Neural progenitor cell (in vitro differentiated cells): ENCODE measurements at regions not wholly inside any gene's neighbourhood (a gene's known extent, or its start where the extent isn't known, plus 50 kb on each side); places are given as distances from the start of the nearest gene placed in this dataset.

Source experiments
- DNase-seq: peaks from one replicate; pipeline ENCODE4 v3.0.0-alpha.2; 2016; ENCODE audit warnings: low spot score
- H2AFZ ChIP-seq: fragments of 200-600 bp; sonication (generic); replicated peaks from 2 replicates; pipeline ENCODE4 v1.6.1; 2016; ENCODE audit warnings: antibody characterized with exemption
- H3F3A ChIP-seq: fragments of 200-600 bp; sonication (generic); 2 replicates; pipeline ENCODE4 v1.6.1; 2016; ENCODE audit warnings: antibody characterized with exemption, low read depth
- H3K27ac ChIP-seq: fragments of 200-600 bp; sonication (generic); 2 replicates; pipeline ENCODE4 v1.5.1; 2016; ENCODE audit warnings: mild to moderate bottlenecking
- H3K27me3 ChIP-seq: fragments of 200-600 bp; sonication (generic); 2 replicates; pipeline ENCODE4 v1.6.1; 2016; ENCODE audit warnings: mild to moderate bottlenecking, moderate library complexity
- H3K36me3 ChIP-seq: fragments of 200-600 bp; sonication (generic); 2 replicates; pipeline ENCODE4 v1.5.1; 2016
- H3K4me1 ChIP-seq: fragments of 200-600 bp; sonication (generic); 2 replicates; pipeline ENCODE4 v1.6.1; 2016; ENCODE audit warnings: mixed run types
- H3K4me2 ChIP-seq: fragments of 200-600 bp; sonication (generic); 2 replicates; pipeline ENCODE4 v1.6.1; 2016
- H3K4me3 ChIP-seq: fragments of 200-600 bp; sonication (generic); 2 replicates; pipeline ENCODE4 v1.5.1; 2016
- H3K79me2 ChIP-seq: fragments of 200-600 bp; sonication (generic); 2 replicates; pipeline ENCODE4 v1.6.1; 2016; ENCODE audit warnings: low read depth
- H3K9ac ChIP-seq: fragments of 200-600 bp; sonication (generic); 2 replicates; pipeline ENCODE4 v1.6.1; 2016
- H3K9me3 ChIP-seq: fragments of 200-600 bp; sonication (generic); 2 replicates; pipeline ENCODE4 v1.5.1; 2016; ENCODE audit warnings: low read depth
- H4K20me1 ChIP-seq: fragments of 200-600 bp; sonication (generic); 2 replicates; pipeline ENCODE4 v1.6.1; 2016; ENCODE audit warnings: low read depth
- H3K27ac Mint-ChIP-seq: 3 replicates; pipeline ENCODE4 v1.8.0; 2021; ENCODE audit warnings: mixed read lengths
- H3K27me3 Mint-ChIP-seq: 2 replicates; pipeline ENCODE4 v1.8.0; 2022; ENCODE audit warnings: low read depth, mild to moderate bottlenecking, inconsistent platforms, moderate library complexity, mixed read lengths; ENCODE audit not compliant: insufficient read depth
- H3K36me3 Mint-ChIP-seq: 3 replicates; pipeline ENCODE4 v1.8.0; 2021; ENCODE audit warnings: mixed read lengths
- H3K4me1 Mint-ChIP-seq: 3 replicates; pipeline ENCODE4 v1.8.0; 2021; ENCODE audit warnings: mixed read lengths
- H3K4me3 Mint-ChIP-seq: 3 replicates; pipeline ENCODE4 v1.8.0; 2021; ENCODE audit warnings: mild to moderate bottlenecking, moderate library complexity, mixed read lengths
- H3K9me3 Mint-ChIP-seq: 3 replicates; pipeline ENCODE4 v1.8.0; 2020; ENCODE audit warnings: mixed read lengths
- CTCF ChIP-seq: fragments of 200-600 bp; sonication (generic); IDR thresholded peaks from 2 replicates; pipeline ENCODE4 v1.5.1; 2017; ENCODE audit warnings: antibody characterized with exemption, mild to moderate bottlenecking
- EZH2 ChIP-seq: fragments of 200-600 bp; sonication (generic); IDR thresholded peaks from 2 replicates; pipeline ENCODE4 v1.6.1; 2017; ENCODE audit warnings: antibody characterized with exemption, mild to moderate bottlenecking, moderate library complexity
- EZH2phosphoT487 ChIP-seq: fragments of 200-600 bp; sonication (generic); IDR thresholded peaks from 2 replicates; pipeline ENCODE4 v1.6.1; 2017; ENCODE audit warnings: antibody characterized with exemption

- Histone ChIP-seq H3K4me2 (no peak overlapping the region), H4K20me1 (no peaks in the 10 kb centered on the region), H3F3A (no peaks in the 10 kb centered on the region), H3K79me2 (no peaks in the 10 kb centered on the region), H3K36me3 (no peaks in the 10 kb centered on the region), H3K4me1 (peaks cover 6% of the 10 kb centered on the region), H3K4me3 (no peak overlapping the region), H3K9ac (no peak overlapping the region), H2AFZ (peak overlapping the region; percentile 65), H3K9me3 (no peaks in the 10 kb centered on the region), H3K27me3 (no peaks in the 10 kb centered on the region), H3K27ac (no peak overlapping the region)
- Mint-ChIP-seq H3K4me1 (peaks cover 14% of the 10 kb centered on the region), H3K36me3 (peaks cover 2% of the 10 kb centered on the region), H3K4me3 (no peak overlapping the region), H3K9me3 (peaks cover 15% of the 10 kb centered on the region), H3K27ac (peak overlapping the region; percentile 15), H3K27me3 (no peaks in the 10 kb centered on the region)
- DNase-seq, result no peak
- TF ChIP-seq CTCF, result no peak
- no peak for TF ChIP-seq EZH2phosphoT487
- no peak for TF ChIP-seq EZH2
These were observed 597.4 kb downstream of the SOX6 start for GRCh38 chr11:15758857-15759465.

GRCh38 chr11:15761235-15761634, 595.1 kb downstream of the SOX6 start:
- DNase-seq, result no peak

GRCh38 chr11:15764326-15764725, 592.0 kb downstream of the SOX6 start:
- H3K4me2 ChIP-seq, result no peak overlapping the region
- peaks cover 1% of the 10 kb centered on the region for H3K4me1 Mint-ChIP-seq
- no peak overlapping the region for H3K27ac Mint-ChIP-seq
- H3K27me3 ChIP-seq, result no peaks in the 10 kb centered on the region
- no peak overlapping the region for H2AFZ ChIP-seq
- H3K9ac ChIP-seq, result no peak overlapping the region
- no peak for TF ChIP-seq EZH2phosphoT487
- H3K4me1 ChIP-seq, result no peaks in the 10 kb centered on the region
- no peaks in the 10 kb centered on the region for H3K36me3 ChIP-seq
- DNase-seq, result no peak
- H3K9me3 Mint-ChIP-seq, result peaks cover 17% of the 10 kb centered on the region
- no peaks in the 10 kb centered on the region for H3K9me3 ChIP-seq
- peaks cover 3% of the 10 kb centered on the region for H3K36me3 Mint-ChIP-seq
- H3F3A ChIP-seq, result no peaks in the 10 kb centered on the region
- no peak overlapping the region for H3K27ac ChIP-seq
- H3K27me3 Mint-ChIP-seq, result no peaks in the 10 kb centered on the region
- H4K20me1 ChIP-seq, result no peaks in the 10 kb centered on the region
- no peak overlapping the region for H3K4me3 Mint-ChIP-seq
- no peaks in the 10 kb centered on the region for H3K79me2 ChIP-seq
- H3K4me3 ChIP-seq, result no peak overlapping the region

More at GRCh38 chr11:15761235-15761634, 595.1 kb downstream of the SOX6 start:
- H4K20me1 ChIP-seq, result no peaks in the 10 kb centered on the region
- no peak overlapping the region for H2AFZ ChIP-seq
- Mint-ChIP-seq H3K27ac (no peak overlapping the region), H3K4me3 (no peak overlapping the region), H3K36me3 (peaks cover 2% of the 10 kb centered on the region), H3K9me3 (peaks cover 9% of the 10 kb centered on the region), H3K4me1 (peaks cover 14% of the 10 kb centered on the region), H3K27me3 (no peaks in the 10 kb centered on the region)
- no peaks in the 10 kb centered on the region for H3F3A ChIP-seq
- peaks cover 6% of the 10 kb centered on the region for H3K4me1 ChIP-seq
- H3K4me2 ChIP-seq, result no peak overlapping the region
- no peaks in the 10 kb centered on the region for H3K36me3 ChIP-seq
- no peaks in the 10 kb centered on the region for H3K9me3 ChIP-seq
- TF ChIP-seq EZH2 (no peak), EZH2phosphoT487 (no peak), CTCF (no peak)
- H3K27me3 ChIP-seq, result no peaks in the 10 kb centered on the region
- no peak overlapping the region for H3K4me3 ChIP-seq
- no peak overlapping the region for H3K27ac ChIP-seq
- no peaks in the 10 kb centered on the region for H3K79me2 ChIP-seq
- no peak overlapping the region for H3K9ac ChIP-seq

GRCh38 chr11:15764948-15765347, 591.4 kb downstream of the SOX6 start:
- Histone ChIP-seq H3K4me2 (no peak overlapping the region), H3K4me1 (no peaks in the 10 kb centered on the region), H3K9me3 (no peaks in the 10 kb centered on the region), H2AFZ (peak overlapping the region; percentile 3), H3K27ac (no peak overlapping the region), H3K4me3 (no peak overlapping the region), H3K79me2 (no peaks in the 10 kb centered on the region), H3K36me3 (no peaks in the 10 kb centered on the region), H3F3A (no peaks in the 10 kb centered on the region), H3K9ac (no peak overlapping the region), H3K27me3 (no peaks in the 10 kb centered on the region), H4K20me1 (no peaks in the 10 kb centered on the region)
- TF ChIP-seq CTCF, result no peak
- no peak for TF ChIP-seq EZH2
- no peak for TF ChIP-seq EZH2phosphoT487
- peaks cover 17% of the 10 kb centered on the region for H3K9me3 Mint-ChIP-seq
- H3K4me1 Mint-ChIP-seq, result no peaks in the 10 kb centered on the region
- H3K27ac Mint-ChIP-seq, result no peak overlapping the region
- no peak for DNase-seq
- no peaks in the 10 kb centered on the region for H3K27me3 Mint-ChIP-seq
- no peak overlapping the region for H3K4me3 Mint-ChIP-seq
- peaks cover 3% of the 10 kb centered on the region for H3K36me3 Mint-ChIP-seq
